Neuronal stem cell (in vitro differentiated cells): ENCODE measurements at regions not wholly inside any gene's neighbourhood (a gene's known extent, or its start where the extent isn't known, plus 50 kb on each side); places are given as distances from the start of the nearest gene placed in this dataset.

Source experiments
- DNase-seq: peaks from one replicate; pipeline ENCODE4 v3.0.0-alpha.2; 2013; ENCODE audit warnings: low spot score
- H2AFZ ChIP-seq: one replicate; pipeline ENCODE4 v1.6.1; 2013; ENCODE audit warnings: mild to moderate bottlenecking, low read length, inconsistent platforms
- H2AK5ac ChIP-seq: 2 replicates; pipeline ENCODE4 v1.6.1; 2013; ENCODE audit warnings: low read depth, mild to moderate bottlenecking, inconsistent platforms, low read length, moderate library complexity, mixed read lengths
- H2BK120ac ChIP-seq: 2 replicates; pipeline ENCODE4 v1.6.1; 2013; ENCODE audit warnings: low read depth, mild to moderate bottlenecking, inconsistent platforms, low read length, moderate library complexity, mixed read lengths
- H2BK12ac ChIP-seq: one replicate; pipeline ENCODE4 v1.6.1; 2013; ENCODE audit warnings: low read length, inconsistent platforms
- H2BK15ac ChIP-seq: 2 replicates; pipeline ENCODE4 v1.6.1; 2013; ENCODE audit warnings: mild to moderate bottlenecking, low read length, inconsistent platforms, mixed read lengths
- H2BK5ac ChIP-seq: one replicate; pipeline ENCODE4 v1.6.1; 2013; ENCODE audit warnings: inconsistent platforms, mild to moderate bottlenecking, low read length, moderate library complexity
- H3K14ac ChIP-seq: one replicate; pipeline ENCODE4 v1.6.1; 2013; ENCODE audit warnings: low read length, inconsistent platforms
- H3K18ac ChIP-seq: 2 replicates; pipeline ENCODE4 v1.6.1; 2013; ENCODE audit warnings: low read length, inconsistent platforms
- H3K23ac ChIP-seq: 2 replicates; pipeline ENCODE4 v1.6.1; 2013; ENCODE audit warnings: low read depth, mild to moderate bottlenecking, mixed read lengths, low read length, inconsistent platforms; ENCODE audit not compliant: poor library complexity
- H3K27ac ChIP-seq: replicated peaks from 3 replicates; pipeline ENCODE4 v1.5.1; 2013; ENCODE audit warnings: low read length, inconsistent platforms
- H3K27me3 ChIP-seq, 3 experiments: 2 replicates each; pipeline ENCODE4 v1.6.1; 2013; ENCODE audit warnings: low read length in 3 of 3, mild to moderate bottlenecking in 2 of 3, inconsistent platforms in 1 of 3, low read depth in 1 of 3, mixed read lengths in 1 of 3, moderate library complexity in 1 of 3; ENCODE audit not compliant: control insufficient read depth in 3 of 3, insufficient read depth in 3 of 3
- H3K36me3 ChIP-seq, 2 donors: replicated peaks in 1 of 2; 2 replicates each; pipeline ENCODE4 v1.6.1; 2013; ENCODE audit warnings: low read length in 2 of 2; ENCODE audit not compliant: control insufficient read depth in 2 of 2, insufficient read depth in 2 of 2
- H3K4ac ChIP-seq: 2 replicates; pipeline ENCODE4 v1.6.1; 2013; ENCODE audit warnings: inconsistent platforms, mild to moderate bottlenecking, low read length, moderate library complexity
- H3K4me1 ChIP-seq, 2 donors: 1 replicate in 1 of 2; 2 replicates in 1 of 2; pipeline ENCODE4 v1.6.1; 2013; ENCODE audit warnings: low read length in 2 of 2, low read depth in 1 of 2; ENCODE audit not compliant: control insufficient read depth in 2 of 2, insufficient read depth in 1 of 2
- H3K4me2 ChIP-seq: one replicate; pipeline ENCODE4 v1.6.1; 2013; ENCODE audit warnings: mild to moderate bottlenecking, low read length, inconsistent platforms; ENCODE audit not compliant: insufficient read depth, poor library complexity, severe bottlenecking
- H3K4me3 ChIP-seq, 2 donors: 2 replicates each; pipeline ENCODE4 v1.5.1; 2013; ENCODE audit warnings: low read length in 2 of 2, mild to moderate bottlenecking in 2 of 2, inconsistent platforms in 1 of 2, moderate library complexity in 1 of 2
- H3K79me1 ChIP-seq: one replicate; pipeline ENCODE4 v1.6.1; 2013; ENCODE audit warnings: low read depth, mild to moderate bottlenecking, inconsistent platforms, low read length, moderate library complexity
- H3K9ac ChIP-seq: one replicate; pipeline ENCODE4 v1.6.1; 2013; ENCODE audit warnings: mild to moderate bottlenecking, low read depth, low read length, inconsistent platforms; ENCODE audit not compliant: poor library complexity
- H3K9me3 ChIP-seq, 2 donors: replicated peaks in 1 of 2; 2 replicates each; pipeline versions ENCODE3 to v1.6.1; 2013; ENCODE audit warnings: low read length in 2 of 2, mild to moderate bottlenecking in 2 of 2, inconsistent platforms in 1 of 2, low read depth in 1 of 2, mixed read lengths in 1 of 2, moderate library complexity in 1 of 2; ENCODE audit not compliant: control insufficient read depth in 2 of 2, insufficient read depth in 1 of 2
- H4K8ac ChIP-seq: one replicate; pipeline ENCODE4 v1.6.1; 2013; ENCODE audit warnings: low read depth, mild to moderate bottlenecking, inconsistent platforms, low read length, moderate library complexity
- H4K91ac ChIP-seq: one replicate; pipeline ENCODE4 v1.6.1; 2013; ENCODE audit warnings: low read length, low read depth, mild to moderate bottlenecking, inconsistent platforms; ENCODE audit not compliant: poor library complexity
- WGBS, 2 donors: extraction: QIAGEN DNeasy Blood & Tissue Kit; methylation state at CpG; one replicate each; pipeline ENCODE4 v1.1.7; 2013; ENCODE audit warnings: missing lambda C conversion rate in 2 of 2, mixed read lengths in 1 of 2; ENCODE audit not compliant: insufficient read length in 2 of 2, insufficient replicate concordance in 1 of 2; ENCODE audit errors: extremely low coverage in 2 of 2; 5-methylcytosine and 5-hydroxymethylcytosine counted together

DNA sequence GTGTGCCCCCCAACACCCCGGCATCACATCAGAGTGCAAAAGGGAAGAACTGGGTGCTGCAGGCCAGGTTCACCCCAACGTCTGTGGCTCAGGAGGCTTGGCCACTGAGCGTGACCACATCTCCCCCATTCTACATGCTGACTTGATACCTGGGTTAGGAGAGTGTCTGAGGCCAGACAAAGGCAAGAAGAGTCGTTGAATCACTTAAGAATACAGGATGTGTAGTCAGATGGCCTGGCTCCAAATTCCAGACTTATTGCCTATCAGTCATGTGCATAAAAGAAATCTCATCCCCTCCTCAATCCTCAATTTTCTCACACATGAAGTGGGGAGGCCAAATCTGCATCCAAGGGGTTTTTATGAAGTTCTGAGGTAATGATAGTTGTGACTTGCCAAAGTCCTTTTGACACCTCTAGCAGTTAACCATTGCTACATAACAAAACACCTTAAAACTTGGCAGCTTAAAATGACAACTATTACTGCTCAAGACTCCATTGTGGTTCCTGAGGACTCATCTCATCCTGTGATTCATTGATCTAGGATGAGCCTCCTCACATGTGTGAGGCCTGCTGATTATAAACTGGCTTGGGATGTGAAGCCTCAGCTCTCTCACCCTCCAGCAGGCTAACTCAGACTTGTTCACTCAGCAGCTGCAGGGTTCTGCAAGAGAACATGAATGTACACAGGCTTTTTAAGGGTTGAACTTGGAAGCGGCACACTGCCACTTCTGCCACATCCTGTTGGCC is 138.8 kb upstream of the TLE3 start:
- Histone ChIP-seq H3K79me1 (no peaks in the 10 kb centered on the region), H3K14ac (no peak overlapping the region), H3K4me3 (no peak overlapping the region), H3K36me3 (no peaks in the 10 kb centered on the region), H2AK5ac (peak overlapping the region; percentile 54), H3K4me1 (no peaks in the 10 kb centered on the region), H4K91ac (no peak overlapping the region), H3K23ac (no peak overlapping the region), H3K27ac (no peak overlapping the region), H3K4me2 (no peak overlapping the region), H2BK12ac (no peak overlapping the region), H3K18ac (no peak overlapping the region), H4K8ac (no peak overlapping the region), H3K27me3 (no peaks in the 10 kb centered on the region), H2BK120ac (no peak overlapping the region), H2BK5ac (no peak overlapping the region), H2BK15ac (no peak overlapping the region), H2AFZ (no peak overlapping the region), H3K9ac (no peak overlapping the region), H3K9me3 (peaks cover 0 to 4% of the 10 kb centered on the region in 2 donors), H3K4ac (no peak overlapping the region)
- DNase-seq = no peak
- WGBS, 2 donors = no CpG with 5 or more reads among the region's 5 CpGs

DNA sequence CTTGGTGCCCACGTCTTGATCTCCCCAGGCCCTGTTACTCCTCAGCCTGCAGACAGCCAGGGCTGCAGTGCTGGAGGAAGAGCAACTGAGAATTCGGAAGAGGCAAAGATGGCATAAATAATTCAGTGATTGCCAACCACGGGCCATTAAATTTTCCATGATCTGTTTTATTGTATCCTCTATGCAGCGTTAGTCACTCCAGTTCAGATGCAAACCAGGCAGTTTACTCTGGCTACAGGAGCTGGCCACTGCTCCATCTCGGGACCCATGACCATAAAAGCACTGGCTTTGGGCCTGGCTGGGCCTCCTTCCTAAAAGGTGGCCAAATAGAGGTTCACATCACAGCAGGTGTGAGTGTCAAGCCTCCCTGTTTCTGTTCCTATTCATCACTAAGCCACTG is 137.6 kb upstream of the TLE3 start:
- no peak overlapping the region for H4K8ac ChIP-seq
- no peak overlapping the region for H3K14ac ChIP-seq
- H3K4me3 ChIP-seq = no peak overlapping the region
- no peaks in the 10 kb centered on the region for H3K4me1 ChIP-seq
- peaks cover 0 to 4% of the 10 kb centered on the region in 2 donors for H3K9me3 ChIP-seq
- no peak overlapping the region for H2AFZ ChIP-seq
- H3K27me3 ChIP-seq = no peaks in the 10 kb centered on the region
- no peak overlapping the region for H2BK12ac ChIP-seq
- H3K79me1 ChIP-seq = no peaks in the 10 kb centered on the region
- H3K27ac ChIP-seq = no peak overlapping the region
- H3K4me2 ChIP-seq = no peak overlapping the region
- H2BK120ac ChIP-seq = no peak overlapping the region
- H3K4ac ChIP-seq = no peak overlapping the region
- no peak for DNase-seq
- no peak overlapping the region for H3K18ac ChIP-seq
- no peak overlapping the region for H3K9ac ChIP-seq
- no peak overlapping the region for H3K23ac ChIP-seq
- WGBS, 2 donors = no CpG with 5 or more reads among the region's 5 CpGs
- H2AK5ac ChIP-seq = no peak overlapping the region
- no peak overlapping the region for H2BK15ac ChIP-seq
- no peak overlapping the region for H4K91ac ChIP-seq
- H2BK5ac ChIP-seq = no peak overlapping the region
- no peaks in the 10 kb centered on the region for H3K36me3 ChIP-seq

DNA sequence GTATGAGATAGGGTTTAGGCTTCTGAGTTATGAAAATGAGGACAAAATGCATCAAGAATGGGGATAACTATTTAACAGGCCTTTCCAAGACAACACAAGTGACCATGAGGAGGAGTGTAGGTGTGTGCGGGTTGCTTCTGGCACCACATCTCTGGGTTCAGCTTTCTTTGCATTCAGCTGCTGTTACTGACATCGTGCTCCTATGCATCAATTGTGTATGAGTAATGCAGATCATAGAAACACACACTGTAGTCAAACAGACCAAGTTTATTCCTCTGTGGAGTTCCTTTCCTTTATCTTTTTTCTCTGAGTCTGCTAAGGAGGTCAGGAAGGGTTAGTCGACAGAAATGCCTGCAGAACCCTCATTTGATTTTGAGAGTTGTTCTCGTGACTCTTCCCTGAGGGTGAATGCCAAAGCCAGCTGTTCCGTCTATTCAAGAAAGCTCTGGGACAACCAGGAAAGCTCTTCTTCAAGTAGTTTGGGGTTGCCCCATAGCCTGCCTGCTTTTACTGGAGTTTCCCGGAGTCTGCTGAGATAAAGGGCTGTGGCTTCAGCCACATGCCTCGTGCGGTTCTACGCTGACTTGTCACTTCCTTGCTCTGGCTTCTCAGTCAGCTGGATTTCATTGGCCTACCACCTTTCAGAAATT is 136.7 kb upstream of the TLE3 start:
- no peak overlapping the region for H3K23ac ChIP-seq
- no peak overlapping the region for H3K18ac ChIP-seq
- no peak overlapping the region for H4K91ac ChIP-seq
- no peak overlapping the region for H3K4me3 ChIP-seq
- no peaks in the 10 kb centered on the region for H3K36me3 ChIP-seq
- H2AK5ac ChIP-seq = no peak overlapping the region
- DNase-seq = no peak
- WGBS, 2 donors = no CpG with 5 or more reads among the region's 9 CpGs
- H2BK12ac ChIP-seq = no peak overlapping the region
- no peak overlapping the region for H2BK5ac ChIP-seq
- H2BK15ac ChIP-seq = no peak overlapping the region
- no peak overlapping the region for H3K9ac ChIP-seq
- no peaks in the 10 kb centered on the region for H3K4me1 ChIP-seq
- H3K4ac ChIP-seq = no peak overlapping the region
- no peak overlapping the region for H3K4me2 ChIP-seq
- H3K79me1 ChIP-seq = no peaks in the 10 kb centered on the region
- no peak overlapping the region for H2BK120ac ChIP-seq
- H4K8ac ChIP-seq = no peak overlapping the region
- peaks cover 0 to 5% of the 10 kb centered on the region in 2 donors for H3K9me3 ChIP-seq
- H3K14ac ChIP-seq = no peak overlapping the region
- H2AFZ ChIP-seq = no peak overlapping the region
- H3K27ac ChIP-seq = no peak overlapping the region
- H3K27me3 ChIP-seq = no peaks in the 10 kb centered on the region

DNA sequence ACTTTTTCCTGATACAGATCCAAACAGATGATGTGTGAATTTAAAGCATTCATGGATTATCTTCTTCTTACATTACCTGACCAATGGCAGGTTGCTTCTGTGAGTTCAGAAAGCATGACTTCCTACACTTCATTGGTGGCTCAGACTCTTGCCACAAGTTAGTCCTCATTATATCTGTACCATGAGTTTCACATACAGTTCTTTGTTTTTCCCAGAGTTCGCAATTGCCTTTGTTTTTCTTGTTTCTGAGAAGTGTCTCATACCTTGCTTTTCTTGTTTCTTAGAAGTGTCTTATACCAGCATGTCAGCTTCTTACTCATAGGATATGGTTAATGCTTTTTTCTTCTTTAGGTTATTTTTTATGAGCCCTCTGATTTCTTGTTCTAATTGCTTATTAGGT is 133.8 kb upstream of the TLE3 start:
- no peak overlapping the region for H2BK15ac ChIP-seq

More for the DNA sequence above, 133.8 kb upstream of the TLE3 start:
- H3K9me3 ChIP-seq = peaks cover 0 to 5% of the 10 kb centered on the region in 2 donors
- H2BK5ac ChIP-seq = no peak overlapping the region
- H2BK12ac ChIP-seq = no peak overlapping the region
- no peak overlapping the region for H3K18ac ChIP-seq
- no CpG with 5 or more reads among the region's 1 CpG for WGBS, 2 donors
- no peak overlapping the region for H4K8ac ChIP-seq
- H3K14ac ChIP-seq = no peak overlapping the region
- H3K4me1 ChIP-seq = no peaks in the 10 kb centered on the region
- H3K4me2 ChIP-seq = no peak overlapping the region
- H2BK120ac ChIP-seq = no peak overlapping the region
- H3K27me3 ChIP-seq = no peaks in the 10 kb centered on the region
- DNase-seq = no peak
- no peak overlapping the region for H2AK5ac ChIP-seq
- H3K27ac ChIP-seq = no peak overlapping the region
- no peaks in the 10 kb centered on the region for H3K79me1 ChIP-seq
- H3K36me3 ChIP-seq = no peaks in the 10 kb centered on the region
- H3K9ac ChIP-seq = no peak overlapping the region
- no peak overlapping the region for H3K4ac ChIP-seq
- no peak overlapping the region for H2AFZ ChIP-seq
- no peak overlapping the region for H4K91ac ChIP-seq
- no peak overlapping the region for H3K4me3 ChIP-seq
- H3K23ac ChIP-seq = no peak overlapping the region
